ENCODE measurements at regions not wholly inside any gene's neighbourhood (a gene's known extent, or its start where the extent isn't known, plus 50 kb on each side); places are given as distances from the start of the nearest gene placed in this dataset.

DNA sequence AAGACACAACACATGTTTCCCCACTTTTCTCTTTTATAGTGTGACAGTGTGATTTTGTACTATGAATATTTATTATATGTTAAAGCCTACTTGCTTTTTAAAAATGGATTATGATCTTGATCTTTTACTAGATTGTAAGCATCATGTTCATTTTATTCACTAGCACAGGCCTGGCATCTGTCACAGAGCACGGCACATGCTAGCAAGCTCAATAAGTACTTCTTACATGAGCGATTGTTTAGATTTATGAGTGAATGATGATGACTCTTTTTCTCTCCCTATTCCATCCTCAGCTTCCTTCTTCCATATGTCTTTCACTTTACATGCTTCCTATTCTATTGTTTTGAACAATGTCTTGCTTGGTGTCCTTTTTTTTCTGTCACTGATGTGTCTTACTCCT lies 1454.1 kb downstream of the MRPL39 start:
- TF ChIP-seq, protein P1, sequence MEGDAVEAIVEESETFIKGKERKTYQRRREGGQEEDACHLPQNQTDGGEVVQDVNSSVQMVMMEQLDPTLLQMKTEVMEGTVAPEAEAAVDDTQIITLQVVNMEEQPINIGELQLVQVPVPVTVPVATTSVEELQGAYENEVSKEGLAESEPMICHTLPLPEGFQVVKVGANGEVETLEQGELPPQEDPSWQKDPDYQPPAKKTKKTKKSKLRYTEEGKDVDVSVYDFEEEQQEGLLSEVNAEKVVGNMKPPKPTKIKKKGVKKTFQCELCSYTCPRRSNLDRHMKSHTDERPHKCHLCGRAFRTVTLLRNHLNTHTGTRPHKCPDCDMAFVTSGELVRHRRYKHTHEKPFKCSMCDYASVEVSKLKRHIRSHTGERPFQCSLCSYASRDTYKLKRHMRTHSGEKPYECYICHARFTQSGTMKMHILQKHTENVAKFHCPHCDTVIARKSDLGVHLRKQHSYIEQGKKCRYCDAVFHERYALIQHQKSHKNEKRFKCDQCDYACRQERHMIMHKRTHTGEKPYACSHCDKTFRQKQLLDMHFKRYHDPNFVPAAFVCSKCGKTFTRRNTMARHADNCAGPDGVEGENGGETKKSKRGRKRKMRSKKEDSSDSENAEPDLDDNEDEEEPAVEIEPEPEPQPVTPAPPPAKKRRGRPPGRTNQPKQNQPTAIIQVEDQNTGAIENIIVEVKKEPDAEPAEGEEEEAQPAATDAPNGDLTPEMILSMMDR (IDR thresholded peaks at IDR 0.05), result no peak
- TF ChIP-seq ESRRA (IDR thresholded peaks at IDR 0.05; ENCODE audit: borderline replicate concordance, low read length) (no peak), CEBPB (IDR thresholded peaks at IDR 0.05) (no peak), POLR2A (IDR thresholded peaks at IDR 0.05; ENCODE audit: low read length) (no peak)
- TF ChIP-seq, protein P2, sequence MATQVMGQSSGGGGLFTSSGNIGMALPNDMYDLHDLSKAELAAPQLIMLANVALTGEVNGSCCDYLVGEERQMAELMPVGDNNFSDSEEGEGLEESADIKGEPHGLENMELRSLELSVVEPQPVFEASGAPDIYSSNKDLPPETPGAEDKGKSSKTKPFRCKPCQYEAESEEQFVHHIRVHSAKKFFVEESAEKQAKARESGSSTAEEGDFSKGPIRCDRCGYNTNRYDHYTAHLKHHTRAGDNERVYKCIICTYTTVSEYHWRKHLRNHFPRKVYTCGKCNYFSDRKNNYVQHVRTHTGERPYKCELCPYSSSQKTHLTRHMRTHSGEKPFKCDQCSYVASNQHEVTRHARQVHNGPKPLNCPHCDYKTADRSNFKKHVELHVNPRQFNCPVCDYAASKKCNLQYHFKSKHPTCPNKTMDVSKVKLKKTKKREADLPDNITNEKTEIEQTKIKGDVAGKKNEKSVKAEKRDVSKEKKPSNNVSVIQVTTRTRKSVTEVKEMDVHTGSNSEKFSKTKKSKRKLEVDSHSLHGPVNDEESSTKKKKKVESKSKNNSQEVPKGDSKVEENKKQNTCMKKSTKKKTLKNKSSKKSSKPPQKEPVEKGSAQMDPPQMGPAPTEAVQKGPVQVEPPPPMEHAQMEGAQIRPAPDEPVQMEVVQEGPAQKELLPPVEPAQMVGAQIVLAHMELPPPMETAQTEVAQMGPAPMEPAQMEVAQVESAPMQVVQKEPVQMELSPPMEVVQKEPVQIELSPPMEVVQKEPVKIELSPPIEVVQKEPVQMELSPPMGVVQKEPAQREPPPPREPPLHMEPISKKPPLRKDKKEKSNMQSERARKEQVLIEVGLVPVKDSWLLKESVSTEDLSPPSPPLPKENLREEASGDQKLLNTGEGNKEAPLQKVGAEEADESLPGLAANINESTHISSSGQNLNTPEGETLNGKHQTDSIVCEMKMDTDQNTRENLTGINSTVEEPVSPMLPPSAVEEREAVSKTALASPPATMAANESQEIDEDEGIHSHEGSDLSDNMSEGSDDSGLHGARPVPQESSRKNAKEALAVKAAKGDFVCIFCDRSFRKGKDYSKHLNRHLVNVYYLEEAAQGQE (IDR thresholded peaks at IDR 0.05), result no peak

Measured in A549 (cell line).